ENCODE measurements at regions not wholly inside any gene's neighbourhood (a gene's known extent, or its start where the extent isn't known, plus 50 kb on each side); places are given as distances from the start of the nearest gene placed in this dataset.

DNA sequence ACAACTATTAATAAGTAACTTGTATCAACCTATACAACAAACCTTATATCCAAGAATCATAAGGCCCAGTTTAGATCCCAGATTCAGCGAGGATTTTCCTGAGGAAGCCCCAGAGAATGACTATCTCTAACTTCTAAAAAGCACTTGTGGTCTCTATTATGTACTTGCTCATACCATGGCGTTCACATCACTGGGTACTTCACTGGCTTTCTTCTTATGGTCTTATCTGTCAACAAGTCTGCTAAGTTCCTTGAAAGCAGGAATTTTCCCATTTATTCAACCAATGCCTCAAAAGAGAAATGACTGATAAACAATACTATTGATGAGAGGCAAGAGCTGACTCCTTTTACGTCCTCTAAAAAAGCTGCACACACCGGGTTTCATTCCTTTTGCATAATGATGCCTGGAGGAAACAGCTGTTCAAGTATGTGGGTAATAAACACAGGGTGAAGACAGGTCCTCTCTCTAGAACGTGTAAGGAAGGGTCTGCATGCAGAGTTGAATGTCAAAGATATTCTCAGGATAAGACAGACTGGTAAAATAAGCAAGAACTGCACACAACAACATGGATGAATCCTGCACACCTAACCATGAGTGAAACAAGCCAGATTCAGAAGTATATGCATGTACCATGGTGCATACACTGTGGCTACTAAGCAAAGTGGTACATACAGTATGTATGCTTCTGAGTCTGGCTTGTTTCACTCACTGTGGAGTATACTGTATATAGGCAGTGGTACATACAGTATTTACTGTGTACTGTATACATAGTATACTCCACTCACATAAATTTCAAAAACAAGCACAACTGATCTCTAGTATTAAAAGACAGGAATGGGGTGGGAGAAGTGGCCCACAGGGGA lies 408.7 kb downstream of the SHQ1 start:
- Histone ChIP-seq H3K4me1 (peaks cover 7 to 67% (median 28%) of the 10 kb centered on the region in 4 donors), H3K27me3 (no peaks in the 10 kb centered on the region), H3K27ac (peak overlapping the region in 1 of 4 donors; percentile 11), H3K9me3 (no peaks in the 10 kb centered on the region), H3K36me3 (no peaks in the 10 kb centered on the region), H3K4me3 (no peak overlapping the region)
- intact Hi-C loops (cut with DNase I; ENCODE audit: low total_unique reads), result loop anchor here (10.0 kb wide), 1 partner anchor 105 kb away; no protein-coding TSS in a partner anchor
- in situ Hi-C loops (cut with MboI; ENCODE audit: low pct_ligation_motif_present in 1 of 4, low pct_unique_long_range_greater_than_20kb in 1 of 4, low sequenced_read_pairs in 3 of 4), result no loop called here
- WGBS, 2 donors (ENCODE audit: low coverage in 1 of 2), result 46 to 56% methylated on average over 5 of the region's 5 CpGs
- TF ChIP-seq, protein P1, sequence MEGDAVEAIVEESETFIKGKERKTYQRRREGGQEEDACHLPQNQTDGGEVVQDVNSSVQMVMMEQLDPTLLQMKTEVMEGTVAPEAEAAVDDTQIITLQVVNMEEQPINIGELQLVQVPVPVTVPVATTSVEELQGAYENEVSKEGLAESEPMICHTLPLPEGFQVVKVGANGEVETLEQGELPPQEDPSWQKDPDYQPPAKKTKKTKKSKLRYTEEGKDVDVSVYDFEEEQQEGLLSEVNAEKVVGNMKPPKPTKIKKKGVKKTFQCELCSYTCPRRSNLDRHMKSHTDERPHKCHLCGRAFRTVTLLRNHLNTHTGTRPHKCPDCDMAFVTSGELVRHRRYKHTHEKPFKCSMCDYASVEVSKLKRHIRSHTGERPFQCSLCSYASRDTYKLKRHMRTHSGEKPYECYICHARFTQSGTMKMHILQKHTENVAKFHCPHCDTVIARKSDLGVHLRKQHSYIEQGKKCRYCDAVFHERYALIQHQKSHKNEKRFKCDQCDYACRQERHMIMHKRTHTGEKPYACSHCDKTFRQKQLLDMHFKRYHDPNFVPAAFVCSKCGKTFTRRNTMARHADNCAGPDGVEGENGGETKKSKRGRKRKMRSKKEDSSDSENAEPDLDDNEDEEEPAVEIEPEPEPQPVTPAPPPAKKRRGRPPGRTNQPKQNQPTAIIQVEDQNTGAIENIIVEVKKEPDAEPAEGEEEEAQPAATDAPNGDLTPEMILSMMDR (IDR thresholded peaks at IDR 0.05), result no peak
- TF ChIP-seq EP300 (IDR thresholded peaks at IDR 0.05; ENCODE audit: low read depth) (no peak), POLR2AphosphoS5 (IDR thresholded peaks at IDR 0.05) (no peak), POLR2A (IDR thresholded peaks at IDR 0.05) (no peak)
- DNase-seq, result no peak

DNA sequence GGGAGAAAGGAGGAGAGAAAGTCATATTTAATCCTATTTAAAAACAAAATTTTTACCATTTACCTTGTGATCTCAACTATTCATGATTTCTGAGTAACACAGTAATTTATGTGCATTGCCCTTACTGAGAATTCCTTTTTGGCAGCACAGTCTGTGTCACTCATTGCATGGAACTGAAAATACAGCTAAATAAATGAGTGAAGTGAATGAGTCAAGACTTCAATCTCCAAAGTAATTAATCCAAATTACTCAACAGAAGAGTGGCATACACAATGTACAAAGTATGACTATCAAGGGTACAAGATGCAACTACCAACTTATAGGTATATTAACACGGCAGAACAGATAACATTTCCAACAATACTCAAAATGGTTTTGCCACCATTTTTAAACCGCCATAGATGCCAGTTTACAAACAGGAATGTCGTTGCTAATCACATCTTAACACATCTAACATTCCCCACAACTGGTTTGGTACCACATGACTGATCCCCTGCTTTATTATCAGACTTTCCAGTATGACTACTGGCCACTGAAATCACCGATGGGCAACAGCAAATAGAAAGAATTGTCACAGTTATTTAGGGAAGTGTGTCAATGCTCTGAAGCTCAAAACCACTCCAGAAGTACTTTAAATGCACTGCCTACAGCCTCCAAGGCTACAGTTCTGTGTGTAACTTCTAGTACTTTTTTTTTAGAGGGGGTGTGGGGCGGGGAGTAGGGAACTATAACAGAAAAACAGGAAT lies 410.4 kb downstream of the SHQ1 start:
- no peaks in the 10 kb centered on the region for H3K36me3 ChIP-seq
- no peak overlapping the region for H3K4me3 ChIP-seq
- WGBS, 2 donors (ENCODE audit: low coverage in 1 of 2), result 83 to 92% methylated on average over 4 to 5 of the region's 5 CpGs
- peaks cover 7 to 50% (median 26%) of the 10 kb centered on the region in 4 donors for H3K4me1 ChIP-seq
- no peak overlapping the region for H3K27ac ChIP-seq
- no peaks in the 10 kb centered on the region for H3K9me3 ChIP-seq
- no peak for DNase-seq
- TF ChIP-seq POLR2A (IDR thresholded peaks at IDR 0.05) (no peak), POLR2AphosphoS5 (IDR thresholded peaks at IDR 0.05) (no peak), EP300 (IDR thresholded peaks at IDR 0.05; ENCODE audit: low read depth) (no peak)
- TF ChIP-seq, protein P1 (IDR thresholded peaks at IDR 0.05), result no peak
- in situ Hi-C loops (cut with MboI; ENCODE audit: low pct_ligation_motif_present in 1 of 4, low pct_unique_long_range_greater_than_20kb in 1 of 4, low sequenced_read_pairs in 3 of 4) (no loop called here), intact Hi-C loops (cut with DNase I; ENCODE audit: low total_unique reads) (no loop called here)
- no peaks in the 10 kb centered on the region for H3K27me3 ChIP-seq

DNA sequence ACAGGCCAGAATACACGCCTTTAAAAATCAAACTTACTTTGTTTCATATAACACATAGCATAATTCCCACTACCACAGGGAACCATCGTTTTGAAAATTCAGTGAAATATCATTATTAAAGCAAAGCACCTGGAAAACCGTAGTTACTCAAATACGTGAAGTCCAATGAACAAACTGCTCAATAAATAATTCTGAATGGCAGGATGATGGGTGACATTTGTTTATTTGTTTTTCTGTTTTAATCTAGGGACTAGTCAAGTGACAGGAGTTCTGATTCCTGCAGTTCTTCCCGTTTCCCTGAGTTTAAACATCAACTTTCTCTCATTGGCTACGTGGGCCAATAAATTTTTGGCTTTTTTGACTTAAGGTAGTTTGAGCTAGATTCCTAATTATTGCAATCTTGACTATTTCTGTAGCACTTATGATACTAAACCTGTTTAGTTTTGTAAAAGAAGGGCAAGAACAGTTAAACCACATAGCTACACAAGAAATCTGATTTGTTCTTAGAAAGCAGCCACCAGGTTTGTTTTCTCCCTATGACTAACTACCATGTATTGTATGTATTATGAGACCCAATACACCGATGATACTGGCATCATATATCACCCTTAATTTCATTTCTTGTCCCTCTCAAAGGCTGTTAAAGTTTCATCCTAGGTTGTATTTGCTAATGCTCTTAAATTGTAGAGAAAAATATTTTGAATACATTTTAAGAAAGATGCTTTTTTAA lies 411.2 kb downstream of the SHQ1 start:
- TF ChIP-seq POLR2A (IDR thresholded peaks at IDR 0.05) (no peak), EP300 (IDR thresholded peaks at IDR 0.05; ENCODE audit: low read depth) (no peak), POLR2AphosphoS5 (IDR thresholded peaks at IDR 0.05) (no peak)
- TF ChIP-seq, protein P1 (IDR thresholded peaks at IDR 0.05), result no peak
- in situ Hi-C loops (cut with MboI; ENCODE audit: low pct_ligation_motif_present in 1 of 4, low pct_unique_long_range_greater_than_20kb in 1 of 4, low sequenced_read_pairs in 3 of 4), result no loop called here

DNA sequence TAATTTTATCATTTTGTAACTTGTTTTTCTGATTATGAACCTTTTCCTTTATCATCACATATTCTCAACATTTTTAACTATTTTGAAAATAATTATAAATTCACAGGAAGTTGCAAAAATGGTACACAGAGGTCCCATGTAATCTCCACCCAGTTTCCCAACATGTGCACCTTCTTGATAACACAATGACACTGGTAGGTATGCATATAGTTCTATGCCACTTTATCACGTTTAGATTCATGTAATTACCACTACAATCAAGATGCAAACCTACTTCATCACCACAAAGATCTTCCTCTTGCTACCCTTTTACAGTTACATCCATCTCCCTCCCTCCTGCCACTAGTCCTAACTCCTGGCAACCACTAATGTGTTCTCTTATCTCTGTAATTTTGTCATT lies 413.9 kb downstream of the SHQ1 start:
- H3K9me3 ChIP-seq, result no peaks in the 10 kb centered on the region
- no peak for TF ChIP-seq POLR2AphosphoS5 (IDR thresholded peaks at IDR 0.05)
- TF ChIP-seq, protein P1 (IDR thresholded peaks at IDR 0.05), result no peak
- TF ChIP-seq EP300 (IDR thresholded peaks at IDR 0.05; ENCODE audit: low read depth), result no peak
- no peak for TF ChIP-seq POLR2A (IDR thresholded peaks at IDR 0.05)
- intact Hi-C loops (cut with DNase I; ENCODE audit: low total_unique reads) (no loop called here), in situ Hi-C loops (cut with MboI; ENCODE audit: low pct_ligation_motif_present in 1 of 4, low pct_unique_long_range_greater_than_20kb in 1 of 4, low sequenced_read_pairs in 3 of 4) (no loop called here)
- no peak overlapping the region for H3K27ac ChIP-seq
- WGBS, 2 donors (ENCODE audit: low coverage in 1 of 2), result 63 to 76% methylated on average over 1 of the region's 1 CpG
- no peak for DNase-seq
- H3K27me3 ChIP-seq, result no peaks in the 10 kb centered on the region
- H3K36me3 ChIP-seq, result no peaks in the 10 kb centered on the region
- no peak overlapping the region for H3K4me3 ChIP-seq
- H3K4me1 ChIP-seq, result peaks cover 0 to 27% (median 8%) of the 10 kb centered on the region in 4 donors

More for the DNA sequence above, 411.2 kb downstream of the SHQ1 start:
- WGBS, 2 donors (ENCODE audit: low coverage in 1 of 2), result 58 to 65% methylated on average over 7 of the region's 7 CpGs
- H3K36me3 ChIP-seq, result no peaks in the 10 kb centered on the region
- H3K27me3 ChIP-seq, result no peaks in the 10 kb centered on the region
- DNase-seq, result no peak
- H3K9me3 ChIP-seq, result no peaks in the 10 kb centered on the region
- H3K4me3 ChIP-seq, result no peak overlapping the region
- H3K27ac ChIP-seq, result no peak overlapping the region
- peaks cover 7 to 42% (median 24%) of the 10 kb centered on the region in 4 donors for H3K4me1 ChIP-seq
- intact Hi-C loops (cut with DNase I; ENCODE audit: low total_unique reads), result no loop called here

Measured in transverse colon (tissue), 4 donors.